Motor neuron (in vitro differentiated cells): ENCODE measurements at regions not wholly inside any gene's neighbourhood (a gene's known extent, or its start where the extent isn't known, plus 50 kb on each side); places are given as distances from the start of the nearest gene placed in this dataset.
A peak's percentile ranks its signal among the peaks of the same experiment; 100 is the strongest.

Experiments
- ATAC-seq, 8 experiments: fragments of 200-7000 bp; cut with Tn5 transposase; replicated peaks in 6 of 8; 2 replicates each; pipeline ENCODE4 v1.8.0; 2021; ENCODE audit warnings: mild to moderate bottlenecking in 8 of 8, moderate library complexity in 8 of 8
- H3K27ac ChIP-seq, 2 donors: fragments of 250-450 bp; sonication (Bioruptor Pico); 2 replicates each; pipeline ENCODE4 v1.9.0; 2021; ENCODE audit warnings: antibody characterized with exemption in 2 of 2, mild to moderate bottlenecking in 2 of 2, moderate library complexity in 1 of 2
- H3K4me1 ChIP-seq, 2 donors: fragments of 250-450 bp; sonication (Bioruptor Pico); replicated peaks in 1 of 2; 2 replicates each; pipeline ENCODE4 v1.6.1; 2021; ENCODE audit warnings: antibody characterized with exemption in 2 of 2, mild to moderate bottlenecking in 2 of 2, moderate library complexity in 1 of 2
- H3K4me3 ChIP-seq, 5 donors: fragments of 250-450 bp; sonication (Bioruptor Pico); 2 replicates each; pipeline ENCODE4 v1.9.0; 2021; ENCODE audit warnings: antibody characterized with exemption in 5 of 5, mild to moderate bottlenecking in 5 of 5, moderate library complexity in 4 of 5
- WGBS, 10 experiments: fragments of 450-650 bp; shearing (Covaris generic); methylation state at CpG; one replicate each; pipeline ENCODE4 v1.0.0; 2022; 5-methylcytosine and 5-hydroxymethylcytosine counted together
- in situ Hi-C, 9 experiments: fragments of 400-800 bp; cut with MboI; loops; one replicate each; pipeline ENCODE4 v1.15.0; 2021; ENCODE audit warnings: low sequenced_read_pairs in 9 of 9, low pct_unique_long_range_greater_than_20kb in 2 of 9; ENCODE audit not compliant: unreplicated experiment in 9 of 9

- WGBS, 10 experiments: 0 to 100% (median 60%) methylated on average over 1 to 2 of the region's 4 CpGs; no CpG with 5 or more reads in 3 of the 10 experiments
- Histone ChIP-seq H3K27ac (no peak overlapping the region), H3K4me1 (peaks cover 9 to 17% of the 10 kb centered on the region in 2 donors), H3K4me3 (no peak overlapping the region)
- in situ Hi-C loops: no loop called here
- no peak for ATAC-seq
Observed at GRCh38 chr20:61173961-61174725, 77.9 kb upstream of the CDH4 start.

GRCh38 chr20:61176874-61177273 is 75.2 kb upstream of the CDH4 start:
- Histone ChIP-seq H3K4me3 (no peak overlapping the region), H3K4me1 (peaks cover 9 to 10% of the 10 kb centered on the region in 2 donors), H3K27ac (no peak overlapping the region)
- WGBS, 10 experiments: 0 to 40% methylated on average over 1 of the region's 1 CpG; no CpG with 5 or more reads in 8 of the 10 experiments
- in situ Hi-C loops: no loop called here
- ATAC-seq: no peak

- Histone ChIP-seq H3K27ac (no peak overlapping the region), H3K4me1 (peaks cover 14 to 25% of the 10 kb centered on the region in 2 donors), H3K4me3 (no peak overlapping the region)
- ATAC-seq: peak in 3 of 8 experiments; percentile 33 to 81 (median 77)
- WGBS, 10 experiments: 0 to 60% (median 10%) methylated on average over 1 to 5 of the region's 6 CpGs; no CpG with 5 or more reads in 1 of the 10 experiments
- in situ Hi-C loops: no loop called here
Observed at GRCh38 chr20:61178551-61179071, 73.5 kb upstream of the CDH4 start.

GRCh38 chr20:61184194-61184593 is 67.9 kb upstream of the CDH4 start:
- Histone ChIP-seq H3K4me3 (no peak overlapping the region), H3K27ac (no peak overlapping the region), H3K4me1 (peaks cover 5 to 35% of the 10 kb centered on the region in 2 donors)
- 50 to 98% (median 83%) methylated on average over 2 to 8 of the region's 9 CpGs; no CpG with 5 or more reads in 2 of the 10 experiments for whole genome bisulfite sequencing, 10 experiments
- in situ Hi-C loops: no loop called here
- ATAC-seq: no peak

GRCh38 chr20:61185181-61185580 is 66.9 kb upstream of the CDH4 start:
- 20 to 100% (median 67%) methylated on average over 1 to 5 of the region's 7 CpGs for WGBS, 10 experiments
- ATAC-seq: no peak
- H3K4me3 ChIP-seq: no peak overlapping the region
- in situ Hi-C loops: no loop called here
- H3K27ac ChIP-seq: no peak overlapping the region
- H3K4me1 ChIP-seq: peaks cover 5 to 35% of the 10 kb centered on the region in 2 donors

GRCh38 chr20:61185841-61186601 is 66.0 kb upstream of the CDH4 start:
- H3K4me1 ChIP-seq: peaks cover 5 to 35% of the 10 kb centered on the region in 2 donors
- 0 to 92% (median 54%) methylated on average over 1 to 11 of the region's 12 CpGs; no CpG with 5 or more reads in 1 of the 10 experiments for WGBS, 10 experiments
- peak in 4 of 8 experiments; percentile 16 to 83 (median 58) for ATAC-seq
- H3K4me3 ChIP-seq: no peak overlapping the region
- in situ Hi-C loops: no loop called here
- H3K27ac ChIP-seq: no peak overlapping the region

- WGBS, 10 experiments: 20 to 100% (median 82%) methylated on average over 1 to 10 of the region's 11 CpGs
- ATAC-seq: no peak
- no peak overlapping the region for H3K4me3 ChIP-seq
- peaks cover 5 to 34% of the 10 kb centered on the region in 2 donors for H3K4me1 ChIP-seq
- in situ Hi-C loops: no loop called here
- H3K27ac ChIP-seq: no peak overlapping the region
Observed at GRCh38 chr20:61186771-61187472, 65.1 kb upstream of the CDH4 start.

- H3K4me1 ChIP-seq: peaks cover 0 to 19% of the 10 kb centered on the region in 2 donors
- no peak for ATAC-seq
- no peak overlapping the region for H3K27ac ChIP-seq
- 40 to 100% (median 87%) methylated on average over 1 of the region's 1 CpG; no CpG with 5 or more reads in 3 of the 10 experiments for WGBS, 10 experiments
- no peak overlapping the region for H3K4me3 ChIP-seq
- in situ Hi-C loops: no loop called here
Observed at GRCh38 chr20:61189534-61189933, 62.5 kb upstream of the CDH4 start.

GRCh38 chr20:61191096-61191495 is 61.0 kb upstream of the CDH4 start:
- 17 to 100% (median 90%) methylated on average over 1 to 8 of the region's 9 CpGs; no CpG with 5 or more reads in 1 of the 10 experiments for WGBS, 10 experiments
- H3K4me1 ChIP-seq: peaks cover 0 to 18% of the 10 kb centered on the region in 2 donors
- H3K27ac ChIP-seq: no peak overlapping the region
- ATAC-seq: no peak
- in situ Hi-C loops: no loop called here
- no peak overlapping the region for H3K4me3 ChIP-seq

GRCh38 chr20:61192337-61192950 is 59.6 kb upstream of the CDH4 start:
- Histone ChIP-seq H3K4me1 (peaks cover 5 to 9% of the 10 kb centered on the region in 2 donors), H3K27ac (no peak overlapping the region), H3K4me3 (no peak overlapping the region)
- in situ Hi-C loops: no loop called here
- no peak for ATAC-seq
- WGBS, 10 experiments: 8 to 93% (median 72%) methylated on average over 1 to 9 of the region's 10 CpGs

- 33 to 100% (median 90%) methylated on average over 2 to 10 of the region's 15 CpGs; no CpG with 5 or more reads in 4 of the 10 experiments for WGBS, 10 experiments
- in situ Hi-C loops: no loop called here
- Histone ChIP-seq H3K27ac (no peak overlapping the region), H3K4me1 (peaks cover 5% of the 10 kb centered on the region in 2 donors), H3K4me3 (no peak overlapping the region)
- ATAC-seq: no peak
Observed at GRCh38 chr20:61193164-61193563, 58.9 kb upstream of the CDH4 start.
